ENCODE measurements at regions not wholly inside any gene's neighbourhood (a gene's known extent, or its start where the extent isn't known, plus 50 kb on each side); places are given as distances from the start of the nearest gene placed in this dataset.

DNA sequence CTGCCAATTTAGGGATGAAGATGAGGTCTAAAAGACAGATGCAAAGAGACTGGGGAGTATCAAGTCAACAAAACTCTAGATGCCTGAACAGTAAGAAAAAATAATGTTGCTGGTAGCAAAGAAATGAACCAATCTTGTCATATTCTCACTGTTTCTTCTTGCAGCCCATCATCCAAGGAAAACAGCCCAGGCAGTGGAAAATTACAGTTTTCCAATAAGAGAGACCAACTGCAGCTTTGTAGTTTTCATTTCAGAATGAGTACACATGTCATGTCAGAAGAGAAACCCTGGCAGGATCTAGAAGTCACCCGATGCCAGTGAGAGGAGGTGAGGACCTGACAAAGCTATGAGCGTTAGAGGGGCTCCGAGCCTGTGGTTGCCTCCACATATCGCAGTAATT lies 500.4 kb upstream of the PSMD7 start:
- no peak for TF ChIP-seq CTCF (IDR thresholded peaks at IDR 0.05 in 2 of 3, conservative IDR thresholded peaks at IDR 0.05 in 1 of 3; ENCODE audit: borderline replicate concordance in 1 of 3, insufficient read depth in 1 of 3, low read depth in 2 of 3, low read length in 2 of 3)
- TF ChIP-seq MAX (IDR thresholded peaks at IDR 0.05), result no peak
- no peak for TF ChIP-seq POLR2A (IDR thresholded peaks at IDR 0.05; ENCODE audit: borderline replicate concordance, extremely low read depth, insufficient read depth, insufficient read length)
- no peak for TF ChIP-seq POLR2AphosphoS5 (IDR thresholded peaks at IDR 0.05; ENCODE audit: low read depth, low read length)
